ENCODE measurements at regions not wholly inside any gene's neighbourhood (a gene's known extent, or its start where the extent isn't known, plus 50 kb on each side); places are given as distances from the start of the nearest gene placed in this dataset.

GRCh38 chr9:82313697-82314096, 325.1 kb downstream of the SPATA31D1 start (continued):
- TF ChIP-seq POLR2A (IDR thresholded peaks at IDR 0.05; ENCODE audit: borderline replicate concordance, extremely low read depth, insufficient read depth, insufficient read length) (no peak), EGR1 (IDR thresholded peaks at IDR 0.05; ENCODE audit: low read depth) (no peak), EZH2 (IDR thresholded peaks at IDR 0.05) (no peak), FOSL1 (IDR thresholded peaks at IDR 0.05; ENCODE audit: low read depth) (no peak), CBX3 (IDR thresholded peaks at IDR 0.05; ENCODE audit: low read depth) (no peak)

- ChIA-PET CTCF (no interaction called here), POLR2A (no interaction called here), RAD21 (ENCODE audit: low non-redundant PET in 1 of 2, low total read pairs in 2 of 2, uncharacterized antibody in 2 of 2, unreplicated experiment in 2 of 2) (no interaction called here)
- ATAC-seq, result no peak
- H4K20me1 ChIP-seq (ENCODE audit: insufficient read depth), result no peaks in the 10 kb centered on the region
- no peak overlapping the region for H3K4me3 ChIP-seq (replicated peaks in 1 of 2; ENCODE audit: low read depth in 1 of 2, low read length in 2 of 2)
- intact Hi-C loops (cut with micrococcal nuclease), result no loop called here
- BruUV-seq (replicated peaks), result no TSS peak
- H3K27ac ChIP-seq (ENCODE audit: low read depth, low read length), result no peak overlapping the region
- no peak overlapping the region for H2AFZ ChIP-seq (ENCODE audit: low read depth, low read length, poor library complexity, severe bottlenecking)
- no peaks in the 10 kb centered on the region; a peak in 1 of 4 replicates for H3K9me3 ChIP-seq (ENCODE audit: control insufficient read depth in 1 of 2, insufficient read depth in 1 of 2, low read depth in 1 of 2, low read length in 2 of 2)
- no peaks in the 10 kb centered on the region for H3K4me1 ChIP-seq (ENCODE audit: control insufficient read depth in 1 of 2, insufficient read depth in 2 of 2, low read length in 2 of 2)
- H3K79me2 ChIP-seq (ENCODE audit: insufficient read depth, low read length), result no peaks in the 10 kb centered on the region
- H3K4me2 ChIP-seq (ENCODE audit: low read length), result no peak overlapping the region
- no peaks in the 10 kb centered on the region for H3K9me2 ChIP-seq (ENCODE audit: insufficient read depth)
- H3K9ac ChIP-seq (ENCODE audit: low read length), result no peak overlapping the region
- H3K36me3 ChIP-seq (ENCODE audit: control insufficient read depth in 1 of 2, insufficient read depth in 2 of 2, low read length in 2 of 2), result no peaks in the 10 kb centered on the region
- TF ChIP-seq ZFX (IDR thresholded peaks at IDR 0.05) (no peak), CTCF (IDR thresholded peaks at IDR 0.05 in 2 of 3, conservative IDR thresholded peaks at IDR 0.05 in 1 of 3; ENCODE audit: borderline replicate concordance in 1 of 3, insufficient read depth in 1 of 3, low read depth in 2 of 3, low read length in 2 of 3) (no peak), ZNF274 (IDR thresholded peaks at IDR 0.05; ENCODE audit: low read depth, low read length) (no peak), FOSL1 (IDR thresholded peaks at IDR 0.05; ENCODE audit: low read depth) (no peak), POLR2AphosphoS5 (IDR thresholded peaks at IDR 0.05; ENCODE audit: low read depth, low read length) (no peak), REST (IDR thresholded peaks at IDR 0.05; ENCODE audit: low read depth) (no peak), MAX (IDR thresholded peaks at IDR 0.05) (no peak), CEBPB (IDR thresholded peaks at IDR 0.05; ENCODE audit: low read depth) (no peak), TCF7L2 (IDR thresholded peaks at IDR 0.05; ENCODE audit: borderline replicate concordance, extremely low read depth, insufficient read depth, insufficient read length) (no peak)
- no peak for DNase-seq (ENCODE audit: low read depth, low spot score)
- H3K27me3 ChIP-seq (ENCODE audit: insufficient read depth, low read length), result no peaks in the 10 kb centered on the region
These were observed 332.0 kb downstream of the SPATA31D1 start for GRCh38 chr9:82320566-82320965.
